22Rv1 (cell line): ENCODE measurements at regions not wholly inside any gene's neighbourhood (a gene's known extent, or its start where the extent isn't known, plus 50 kb on each side); places are given as distances from the start of the nearest gene placed in this dataset.

Experiments
- ZFX ChIP-seq: fragments of 450-650 bp; IDR thresholded peaks from 2 replicates; pipeline ENCODE4 v1.6.1; 2017; ENCODE audit warnings: antibody characterized with exemption, borderline replicate concordance
- TF ChIP-seq, protein P1 (sequence below): fragments of 450-650 bp; IDR thresholded peaks from 2 replicates; pipeline ENCODE4 v1.5.1; 2017; ENCODE audit warnings: mild to moderate bottlenecking

DNA sequence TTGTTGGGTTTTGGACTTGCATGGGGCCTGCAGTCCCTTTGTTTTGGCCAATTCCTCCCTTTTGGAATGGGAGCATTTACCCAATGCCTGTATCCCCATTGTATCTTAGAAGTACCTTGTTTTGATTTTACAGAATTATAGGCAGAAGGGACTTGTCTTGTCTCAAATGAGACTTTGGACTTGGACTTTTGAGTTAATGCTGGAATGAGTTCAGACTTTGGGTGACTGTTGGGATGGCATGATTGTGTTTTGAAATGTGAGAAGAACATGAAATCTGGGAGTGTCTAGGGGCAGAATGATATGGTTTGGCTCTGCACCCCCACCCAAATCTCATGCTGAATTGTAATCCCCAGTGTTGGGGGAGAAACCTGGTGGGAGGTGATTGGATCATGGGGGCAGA lies 76.8 kb upstream of the MKI67 start:
- TF ChIP-seq, protein P1, sequence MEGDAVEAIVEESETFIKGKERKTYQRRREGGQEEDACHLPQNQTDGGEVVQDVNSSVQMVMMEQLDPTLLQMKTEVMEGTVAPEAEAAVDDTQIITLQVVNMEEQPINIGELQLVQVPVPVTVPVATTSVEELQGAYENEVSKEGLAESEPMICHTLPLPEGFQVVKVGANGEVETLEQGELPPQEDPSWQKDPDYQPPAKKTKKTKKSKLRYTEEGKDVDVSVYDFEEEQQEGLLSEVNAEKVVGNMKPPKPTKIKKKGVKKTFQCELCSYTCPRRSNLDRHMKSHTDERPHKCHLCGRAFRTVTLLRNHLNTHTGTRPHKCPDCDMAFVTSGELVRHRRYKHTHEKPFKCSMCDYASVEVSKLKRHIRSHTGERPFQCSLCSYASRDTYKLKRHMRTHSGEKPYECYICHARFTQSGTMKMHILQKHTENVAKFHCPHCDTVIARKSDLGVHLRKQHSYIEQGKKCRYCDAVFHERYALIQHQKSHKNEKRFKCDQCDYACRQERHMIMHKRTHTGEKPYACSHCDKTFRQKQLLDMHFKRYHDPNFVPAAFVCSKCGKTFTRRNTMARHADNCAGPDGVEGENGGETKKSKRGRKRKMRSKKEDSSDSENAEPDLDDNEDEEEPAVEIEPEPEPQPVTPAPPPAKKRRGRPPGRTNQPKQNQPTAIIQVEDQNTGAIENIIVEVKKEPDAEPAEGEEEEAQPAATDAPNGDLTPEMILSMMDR, result no peak
- no peak for TF ChIP-seq ZFX
